ENCODE measurements at regions not wholly inside any gene's neighbourhood (a gene's known extent, or its start where the extent isn't known, plus 50 kb on each side); places are given as distances from the start of the nearest gene placed in this dataset.

DNA sequence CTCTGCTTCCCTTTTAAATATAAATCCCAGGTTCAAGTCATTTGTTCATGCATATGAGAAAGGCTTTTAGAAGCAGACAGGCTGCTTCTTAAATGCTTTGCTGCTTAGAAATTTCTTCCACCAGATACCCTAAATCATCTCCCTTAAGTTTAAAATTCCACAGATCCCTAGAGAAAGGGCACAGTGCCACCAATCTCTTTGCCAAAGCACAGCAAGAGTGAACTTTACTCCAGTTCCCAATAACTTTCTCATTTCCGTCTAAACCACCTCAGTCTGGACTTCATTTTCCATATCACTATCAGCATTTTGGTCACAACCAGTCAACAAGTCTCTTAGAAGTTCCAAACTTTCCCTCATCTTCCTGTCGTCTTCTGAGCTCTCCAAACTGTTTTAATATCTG lies 679.8 kb upstream of the FTMT start:
- TF ChIP-seq EZH2 (IDR thresholded peaks at IDR 0.05; ENCODE audit: low read depth), result no peak
- TF ChIP-seq, protein P1, sequence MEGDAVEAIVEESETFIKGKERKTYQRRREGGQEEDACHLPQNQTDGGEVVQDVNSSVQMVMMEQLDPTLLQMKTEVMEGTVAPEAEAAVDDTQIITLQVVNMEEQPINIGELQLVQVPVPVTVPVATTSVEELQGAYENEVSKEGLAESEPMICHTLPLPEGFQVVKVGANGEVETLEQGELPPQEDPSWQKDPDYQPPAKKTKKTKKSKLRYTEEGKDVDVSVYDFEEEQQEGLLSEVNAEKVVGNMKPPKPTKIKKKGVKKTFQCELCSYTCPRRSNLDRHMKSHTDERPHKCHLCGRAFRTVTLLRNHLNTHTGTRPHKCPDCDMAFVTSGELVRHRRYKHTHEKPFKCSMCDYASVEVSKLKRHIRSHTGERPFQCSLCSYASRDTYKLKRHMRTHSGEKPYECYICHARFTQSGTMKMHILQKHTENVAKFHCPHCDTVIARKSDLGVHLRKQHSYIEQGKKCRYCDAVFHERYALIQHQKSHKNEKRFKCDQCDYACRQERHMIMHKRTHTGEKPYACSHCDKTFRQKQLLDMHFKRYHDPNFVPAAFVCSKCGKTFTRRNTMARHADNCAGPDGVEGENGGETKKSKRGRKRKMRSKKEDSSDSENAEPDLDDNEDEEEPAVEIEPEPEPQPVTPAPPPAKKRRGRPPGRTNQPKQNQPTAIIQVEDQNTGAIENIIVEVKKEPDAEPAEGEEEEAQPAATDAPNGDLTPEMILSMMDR (conservative IDR thresholded peaks at IDR 0.05), result no peak
